Activated T-helper 2 cell treated with anti-CD3 and anti-CD28 coated beads, Interferon-gamma antibody, Interleukin-2, Interleukin-4, amounts not matched to agents 10 μg/mL and 5 μg/mL and 100 μg/mL, durations not matched to agents 14 hours and 24 hours and 36 hours (primary cell): ENCODE measurements at regions not wholly inside any gene's neighbourhood (a gene's known extent, or its start where the extent isn't known, plus 50 kb on each side); places are given as distances from the start of the nearest gene placed in this dataset.
"Not testable (repeated sequence)": the region's sequence is repeated elsewhere in the genome, so short reads cannot be mapped to it uniquely, and the experiment has no call there.

Experiments
- DNase-seq: peaks from one replicate; pipeline ENCODE4 v3.0.0; 2021; ENCODE audit warnings: low spot score
- H3K27ac Mint-ChIP-seq: one replicate; pipeline ENCODE4 v1.8.0; 2021; ENCODE audit warnings: mixed read lengths
- H3K27me3 Mint-ChIP-seq: one replicate; pipeline ENCODE4 v1.8.0; 2021; ENCODE audit warnings: low read depth, mixed read lengths
- H3K36me3 Mint-ChIP-seq: one replicate; pipeline ENCODE4 v1.8.0; 2021; ENCODE audit warnings: low read depth, mixed read lengths
- H3K4me1 Mint-ChIP-seq: one replicate; pipeline ENCODE4 v1.8.0; 2021; ENCODE audit warnings: low read depth, mixed read lengths
- H3K4me3 Mint-ChIP-seq: one replicate; pipeline ENCODE4 v1.8.0; 2021; ENCODE audit warnings: low read depth, mild to moderate bottlenecking, moderate library complexity, mixed read lengths
- H3K9me3 Mint-ChIP-seq: one replicate; pipeline ENCODE4 v1.8.0; 2021; ENCODE audit warnings: mixed read lengths
- intact Hi-C: fragments of 100-400 bp; cut with micrococcal nuclease; formaldehyde crosslinking; loops from one replicate; pipeline ENCODE4 v1.15.1; 2023

- DNase-seq = no peak
- Mint-ChIP-seq H3K4me1 (no peaks in the 10 kb centered on the region), H3K4me3 (no peak overlapping the region), H3K36me3 (no peaks in the 10 kb centered on the region), H3K9me3 (peaks cover 6% of the 10 kb centered on the region), H3K27ac (no peak overlapping the region), H3K27me3 (no peaks in the 10 kb centered on the region)
- intact Hi-C loops = no loop called here
Measured at GRCh38 chr13:105702441-105702840, 833.0 kb downstream of the EFNB2 start.

- Mint-ChIP-seq H3K27ac (no peak overlapping the region), H3K4me1 (no peaks in the 10 kb centered on the region), H3K27me3 (no peaks in the 10 kb centered on the region), H3K9me3 (peaks cover 4% of the 10 kb centered on the region), H3K4me3 (no peak overlapping the region), H3K36me3 (no peaks in the 10 kb centered on the region)
- intact Hi-C loops = no loop called here
- no peak for DNase-seq
Measured at GRCh38 chr13:105692769-105693168, 842.7 kb downstream of the EFNB2 start.

GRCh38 chr13:105684216-105684615 is 851.2 kb downstream of the EFNB2 start:
- no peak overlapping the region for H3K4me3 Mint-ChIP-seq
- H3K27me3 Mint-ChIP-seq = no peaks in the 10 kb centered on the region
- no peaks in the 10 kb centered on the region for H3K36me3 Mint-ChIP-seq
- intact Hi-C loops = no loop called here
- no peak for DNase-seq
- H3K4me1 Mint-ChIP-seq = no peaks in the 10 kb centered on the region
- H3K9me3 Mint-ChIP-seq = no peaks in the 10 kb centered on the region
- no peak overlapping the region for H3K27ac Mint-ChIP-seq

GRCh38 chr13:105679838-105680237 is 855.6 kb downstream of the EFNB2 start:
- Mint-ChIP-seq H3K27ac (no peak overlapping the region), H3K27me3 (no peaks in the 10 kb centered on the region), H3K4me3 (no peak overlapping the region), H3K9me3 (peaks cover 4% of the 10 kb centered on the region), H3K36me3 (no peaks in the 10 kb centered on the region), H3K4me1 (no peaks in the 10 kb centered on the region)
- DNase-seq = no peak
- intact Hi-C loops = no loop called here

- H3K27me3 Mint-ChIP-seq = no peaks in the 10 kb centered on the region
- peaks cover 4% of the 10 kb centered on the region for H3K9me3 Mint-ChIP-seq
- H3K27ac Mint-ChIP-seq = no peak overlapping the region
- DNase-seq = no peak
- no peaks in the 10 kb centered on the region for H3K4me1 Mint-ChIP-seq
- intact Hi-C loops = no loop called here
- H3K36me3 Mint-ChIP-seq = no peaks in the 10 kb centered on the region
- no peak overlapping the region for H3K4me3 Mint-ChIP-seq
Measured at GRCh38 chr13:105678072-105678471, 857.4 kb downstream of the EFNB2 start.

- no peaks in the 10 kb centered on the region for H3K36me3 Mint-ChIP-seq
- H3K27me3 Mint-ChIP-seq = no peaks in the 10 kb centered on the region
- DNase-seq = no peak
- intact Hi-C loops = no loop called here
- no peak overlapping the region for H3K27ac Mint-ChIP-seq
- H3K4me3 Mint-ChIP-seq = no peak overlapping the region
- no peaks in the 10 kb centered on the region for H3K4me1 Mint-ChIP-seq
- H3K9me3 Mint-ChIP-seq = no peaks in the 10 kb centered on the region
Measured at GRCh38 chr13:105672881-105673280, 862.6 kb downstream of the EFNB2 start.

- DNase-seq, H3K27me3 Mint-ChIP-seq, H3K9me3 Mint-ChIP-seq, H3K4me3 Mint-ChIP-seq, H3K27ac Mint-ChIP-seq, H3K36me3 Mint-ChIP-seq, H3K4me1 Mint-ChIP-seq, intact Hi-C loops: not testable (repeated sequence)
Measured at GRCh38 chr13:105671131-105671530, 864.3 kb downstream of the EFNB2 start.

GRCh38 chr13:105670179-105670990 is 865.1 kb downstream of the EFNB2 start:
- no peak overlapping the region for H3K4me3 Mint-ChIP-seq
- no peak overlapping the region for H3K27ac Mint-ChIP-seq
- no peaks in the 10 kb centered on the region for H3K27me3 Mint-ChIP-seq
- intact Hi-C loops = no loop called here
- no peaks in the 10 kb centered on the region for H3K36me3 Mint-ChIP-seq
- DNase-seq = no peak
- H3K9me3 Mint-ChIP-seq = no peaks in the 10 kb centered on the region
- H3K4me1 Mint-ChIP-seq = no peaks in the 10 kb centered on the region

- intact Hi-C loops = no loop called here
- Mint-ChIP-seq H3K36me3 (no peaks in the 10 kb centered on the region), H3K27me3 (no peaks in the 10 kb centered on the region), H3K9me3 (no peaks in the 10 kb centered on the region), H3K4me1 (no peaks in the 10 kb centered on the region), H3K4me3 (no peak overlapping the region), H3K27ac (no peak overlapping the region)
- DNase-seq = no peak
Measured at GRCh38 chr13:105665284-105665683, 870.2 kb downstream of the EFNB2 start.

- H3K36me3 Mint-ChIP-seq = no peaks in the 10 kb centered on the region
- intact Hi-C loops = no loop called here
- no peaks in the 10 kb centered on the region for H3K9me3 Mint-ChIP-seq
- H3K4me3 Mint-ChIP-seq = no peak overlapping the region
- H3K4me1 Mint-ChIP-seq = no peaks in the 10 kb centered on the region
- H3K27me3 Mint-ChIP-seq = no peaks in the 10 kb centered on the region
- no peak for DNase-seq
- no peak overlapping the region for H3K27ac Mint-ChIP-seq
Measured at GRCh38 chr13:105663182-105663581, 872.3 kb downstream of the EFNB2 start.

GRCh38 chr13:105660561-105660960 is 874.9 kb downstream of the EFNB2 start:
- H3K9me3 Mint-ChIP-seq = no peaks in the 10 kb centered on the region
- no peaks in the 10 kb centered on the region for H3K36me3 Mint-ChIP-seq
- H3K27me3 Mint-ChIP-seq = no peaks in the 10 kb centered on the region
- no peak for DNase-seq
- intact Hi-C loops = no loop called here
- no peak overlapping the region for H3K4me3 Mint-ChIP-seq
- H3K4me1 Mint-ChIP-seq = no peaks in the 10 kb centered on the region
- H3K27ac Mint-ChIP-seq = no peak overlapping the region

GRCh38 chr13:105658431-105658830 is 877.0 kb downstream of the EFNB2 start:
- Mint-ChIP-seq H3K9me3 (no peaks in the 10 kb centered on the region), H3K4me1 (no peaks in the 10 kb centered on the region), H3K27me3 (no peaks in the 10 kb centered on the region), H3K27ac (no peak overlapping the region), H3K36me3 (no peaks in the 10 kb centered on the region), H3K4me3 (no peak overlapping the region)
- intact Hi-C loops = no loop called here
- no peak for DNase-seq

- Mint-ChIP-seq H3K4me3 (no peak overlapping the region), H3K27me3 (no peaks in the 10 kb centered on the region), H3K9me3 (peaks cover 4% of the 10 kb centered on the region), H3K27ac (no peak overlapping the region), H3K4me1 (no peaks in the 10 kb centered on the region), H3K36me3 (no peaks in the 10 kb centered on the region)
- DNase-seq = no peak
- intact Hi-C loops = no loop called here
Measured at GRCh38 chr13:105655046-105655445, 880.4 kb downstream of the EFNB2 start.

GRCh38 chr13:105643966-105644365 is 891.5 kb downstream of the EFNB2 start:
- Mint-ChIP-seq H3K27me3 (no peaks in the 10 kb centered on the region), H3K4me1 (no peaks in the 10 kb centered on the region), H3K27ac (no peak overlapping the region), H3K4me3 (no peak overlapping the region), H3K36me3 (no peaks in the 10 kb centered on the region), H3K9me3 (peaks cover 18% of the 10 kb centered on the region)
- DNase-seq = no peak
- intact Hi-C loops = no loop called here
